Fibroblast of the aortic adventitia (primary cell): ENCODE measurements at regions not wholly inside any gene's neighbourhood (a gene's known extent, or its start where the extent isn't known, plus 50 kb on each side); places are given as distances from the start of the nearest gene placed in this dataset.

Experiments
- DNase-seq: peaks from one replicate; pipeline ENCODE4 v3.0.0-alpha.2; 2010; ENCODE audit warnings: low read depth
- H3K4me3 ChIP-seq: 2 replicates; pipeline ENCODE4 v1.5.1; 2011; ENCODE audit warnings: low read depth, mild to moderate bottlenecking, control low read depth, low read length, moderate library complexity
- CTCF ChIP-seq: IDR thresholded peaks from 2 replicates; pipeline ENCODE4 v1.5.1; 2011; ENCODE audit warnings: mild to moderate bottlenecking, low read length, control low read depth, inconsistent platforms; ENCODE audit not compliant: insufficient read depth

GRCh38 chr15:97215629-97216028 lies 744.9 kb upstream of the ARRDC4 start:
- DNase-seq, result no peak
- TF ChIP-seq CTCF, result no peak

GRCh38 chr15:97224191-97224641 lies 736.3 kb upstream of the ARRDC4 start:
- no peak for DNase-seq

More at GRCh38 chr15:97215629-97216028, 744.9 kb upstream of the ARRDC4 start:
- no peak overlapping the region for H3K4me3 ChIP-seq

GRCh38 chr15:97234851-97235610 lies 725.5 kb upstream of the ARRDC4 start:
- H3K4me3 ChIP-seq, result no peak overlapping the region
- DNase-seq, result peak; percentile 40
- TF ChIP-seq CTCF, result peak; percentile 74

More at GRCh38 chr15:97224191-97224641, 736.3 kb upstream of the ARRDC4 start:
- no peak for TF ChIP-seq CTCF
- no peak overlapping the region for H3K4me3 ChIP-seq

DNA sequence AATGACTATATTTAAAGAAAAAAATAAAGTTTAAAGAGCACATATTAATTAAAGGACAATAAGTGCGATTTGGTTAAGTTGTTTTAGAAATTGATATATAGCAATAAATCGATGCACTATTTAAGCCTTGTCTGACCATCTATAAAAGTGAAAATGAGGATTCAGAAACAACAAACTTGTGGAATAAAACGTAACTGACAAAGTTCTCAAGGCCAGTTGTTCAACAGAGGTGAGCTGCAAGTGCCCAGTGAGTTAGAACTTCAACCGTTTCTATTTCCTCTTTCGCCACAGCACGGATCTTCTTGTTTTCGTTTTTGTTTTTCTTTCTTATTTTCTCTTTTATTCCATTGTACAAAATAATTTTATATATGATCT lies 724.9 kb upstream of the ARRDC4 start:
- no peak overlapping the region for H3K4me3 ChIP-seq
- DNase-seq, result no peak
- TF ChIP-seq CTCF, result no peak

DNA sequence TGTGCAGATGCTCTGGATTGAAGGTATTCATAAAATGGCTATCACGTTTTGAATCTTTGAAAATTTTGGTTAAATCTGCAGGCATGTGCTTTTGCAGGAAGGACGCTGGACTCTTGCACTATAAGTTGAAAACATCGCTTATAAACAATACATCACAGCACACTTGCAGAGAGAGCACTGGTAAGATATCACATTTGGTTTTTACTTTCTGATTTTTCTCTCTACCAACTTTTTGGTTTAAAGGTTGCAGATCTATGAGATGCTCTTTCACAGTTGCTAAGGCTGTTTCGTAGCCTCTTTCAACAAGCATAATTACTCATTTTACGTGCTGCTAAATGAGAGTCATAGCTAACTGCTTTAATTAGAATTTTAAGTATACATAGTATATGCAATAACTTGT lies 724.4 kb upstream of the ARRDC4 start:
- TF ChIP-seq CTCF, result no peak
- no peak overlapping the region for H3K4me3 ChIP-seq
- no peak for DNase-seq

DNA sequence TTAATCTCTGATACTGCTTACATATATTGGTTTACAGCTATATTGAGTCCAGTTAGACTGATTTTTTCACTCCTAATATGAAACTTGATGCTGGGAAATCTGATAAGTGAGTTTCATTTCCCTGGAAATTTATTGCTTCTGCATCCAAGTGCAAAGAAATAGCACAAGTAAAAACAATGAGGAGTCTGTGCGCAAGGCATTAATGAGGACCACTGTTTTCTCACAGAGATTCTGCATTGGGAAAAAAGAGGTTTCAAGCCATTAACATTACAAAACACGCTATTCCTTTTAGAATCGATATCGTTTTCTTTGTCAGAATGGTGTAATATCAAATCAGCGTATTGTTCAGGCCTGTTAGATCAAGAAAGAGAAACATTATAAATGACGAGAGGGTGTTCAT lies 723.3 kb upstream of the ARRDC4 start:
- TF ChIP-seq CTCF, result no peak
- no peak overlapping the region for H3K4me3 ChIP-seq
- DNase-seq, result no peak

DNA sequence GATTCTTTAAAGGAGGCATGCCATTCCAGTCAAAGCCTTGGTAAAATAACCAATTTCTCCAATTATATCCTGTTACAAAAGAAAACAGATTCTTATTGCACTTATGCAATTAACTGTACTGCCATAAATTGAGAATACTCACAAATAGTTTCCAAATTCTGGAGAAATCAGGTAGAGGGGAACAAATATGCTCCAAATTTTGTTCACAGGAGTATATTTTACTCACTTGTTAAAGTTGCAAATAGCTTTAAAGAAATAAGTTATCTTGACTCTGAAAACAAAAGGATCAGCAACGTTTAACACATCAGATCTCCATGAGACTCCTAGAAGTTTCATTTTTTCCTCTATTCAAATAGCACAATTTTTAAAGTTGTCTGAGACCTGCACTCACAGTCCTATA lies 712.1 kb upstream of the ARRDC4 start:
- H3K4me3 ChIP-seq, result no peak overlapping the region
- TF ChIP-seq CTCF, result no peak
- no peak for DNase-seq
